Loucy (cell line): ENCODE measurements at regions not wholly inside any gene's neighbourhood (a gene's known extent, or its start where the extent isn't known, plus 50 kb on each side); places are given as distances from the start of the nearest gene placed in this dataset.

Experiments used
- CTCF ChIP-seq: fragments of 200-600 bp; sonication (generic); conservative IDR thresholded peaks from 2 replicates; pipeline ENCODE4 v1.5.1; 2014; ENCODE audit warnings: mild to moderate bottlenecking, antibody characterized with exemption, low read length
- EZH2phosphoT487 ChIP-seq: fragments of 200-600 bp; IDR thresholded peaks from 2 replicates; pipeline ENCODE4 v1.6.1; 2018; ENCODE audit warnings: antibody characterized with exemption, mild to moderate bottlenecking, moderate library complexity, borderline replicate concordance

GRCh38 chr18:78652001-78652545 is 327.5 kb upstream of the SALL3 start:
- TF ChIP-seq CTCF (no peak), EZH2phosphoT487 (no peak)
